GM18511 (cell line): ENCODE measurements at regions not wholly inside any gene's neighbourhood (a gene's known extent, or its start where the extent isn't known, plus 50 kb on each side); places are given as distances from the start of the nearest gene placed in this dataset.

Experiments used
- ATAC-seq: cut with Tn5 transposase; IDR thresholded peaks from one replicate; pipeline ENCODE4 v1.9.1; 2021; ENCODE audit warnings: mild to moderate bottlenecking, moderate library complexity; ENCODE audit not compliant: unreplicated experiment

- ATAC-seq: no peak
Measured at GRCh38 chr7:52897713-52898112, 137.7 kb upstream of the POM121L12 start.

- no peak for ATAC-seq
Measured at GRCh38 chr7:52897288-52897687, 138.1 kb upstream of the POM121L12 start.

GRCh38 chr7:52877240-52877639, 158.2 kb upstream of the POM121L12 start:
- ATAC-seq: no peak

DNA sequence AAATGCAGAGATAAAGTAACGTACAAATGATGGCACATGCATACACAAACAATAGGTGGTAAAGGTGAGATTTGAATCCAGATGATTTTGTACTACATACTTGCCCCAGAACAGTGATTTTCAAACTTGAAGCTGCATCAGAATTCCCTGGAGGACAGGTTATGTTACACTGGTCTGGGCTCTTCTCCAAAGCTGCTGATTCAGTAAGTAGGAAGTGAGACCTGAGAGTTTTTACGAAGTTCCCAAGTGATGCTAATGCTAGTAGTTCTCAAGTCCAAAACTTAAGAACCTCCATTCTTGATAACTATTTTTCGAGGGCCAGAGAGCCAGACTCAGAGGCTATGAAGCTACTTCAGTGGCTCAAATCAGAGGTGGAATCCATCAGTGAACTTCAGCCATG, 159.0 kb upstream of the POM121L12 start:
- ATAC-seq: no peak

GRCh38 chr7:52863652-52864051, 171.8 kb upstream of the POM121L12 start:
- ATAC-seq: no peak

DNA sequence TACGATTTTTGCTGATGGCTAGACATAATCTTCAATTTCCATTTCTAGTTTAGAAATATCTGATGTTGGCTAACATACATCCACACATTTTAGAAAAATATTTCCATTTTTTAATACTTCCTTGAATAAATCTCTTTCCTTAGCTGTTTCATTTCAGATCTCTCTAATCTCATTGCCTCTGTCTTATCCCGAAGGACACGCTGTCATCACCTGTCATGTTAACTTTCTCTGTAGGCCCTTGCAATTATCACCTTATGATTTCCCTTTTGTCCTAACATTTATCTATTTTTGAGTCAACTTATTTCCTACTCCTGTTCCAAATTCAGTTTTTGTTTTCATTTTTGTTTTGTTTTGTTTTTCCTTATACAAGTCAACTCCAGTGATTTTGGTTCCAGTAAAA, 173.1 kb upstream of the POM121L12 start:
- ATAC-seq: no peak

DNA sequence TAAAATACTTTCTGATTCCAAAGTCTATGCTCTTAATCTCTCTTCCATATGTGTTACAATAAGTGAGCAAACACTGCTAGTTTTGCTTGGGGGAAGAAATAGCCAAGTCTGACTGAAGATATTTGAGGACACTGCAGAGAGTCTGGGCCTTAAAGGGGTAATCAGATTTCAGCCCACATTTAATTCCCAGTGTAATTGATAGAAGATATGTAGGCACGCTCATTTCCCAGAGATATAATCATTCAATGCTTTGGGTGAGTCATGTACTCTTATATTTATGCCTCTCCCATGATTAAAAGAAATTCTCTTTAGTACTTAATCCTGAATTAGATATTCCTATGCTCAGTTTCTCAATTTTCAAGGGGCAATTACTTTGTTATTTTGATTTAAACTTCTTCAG, 178.1 kb upstream of the POM121L12 start:
- ATAC-seq: no peak

- ATAC-seq: no peak
Measured at GRCh38 chr7:52854681-52855080, 180.8 kb upstream of the POM121L12 start.

DNA sequence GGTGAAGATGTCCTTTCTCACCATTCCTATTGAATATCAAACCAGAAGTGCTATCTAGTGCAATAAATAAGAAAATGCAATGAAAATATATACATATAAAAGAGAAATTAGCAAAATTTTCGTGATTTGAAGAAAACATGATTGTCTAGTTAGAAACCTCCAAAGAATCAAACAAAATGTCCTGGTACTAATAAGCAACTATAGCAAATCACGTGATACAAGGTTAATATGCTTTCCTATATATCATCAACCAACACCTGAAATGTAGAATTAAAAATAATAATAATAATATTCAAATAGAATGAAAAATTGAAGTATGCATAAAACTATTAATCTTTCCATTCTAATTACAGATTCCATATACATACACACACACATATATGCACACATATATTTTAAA, 183.9 kb upstream of the POM121L12 start:
- ATAC-seq: no peak

GRCh38 chr7:52843436-52843835, 192.0 kb upstream of the POM121L12 start:
- ATAC-seq: no peak

- no peak for ATAC-seq
Measured at GRCh38 chr7:52842202-52842900, 193.1 kb upstream of the POM121L12 start.

GRCh38 chr7:52838981-52839411, 196.4 kb upstream of the POM121L12 start:
- no peak for ATAC-seq

- ATAC-seq: no peak
Measured at GRCh38 chr7:52831321-52831720, 204.1 kb upstream of the POM121L12 start.

DNA sequence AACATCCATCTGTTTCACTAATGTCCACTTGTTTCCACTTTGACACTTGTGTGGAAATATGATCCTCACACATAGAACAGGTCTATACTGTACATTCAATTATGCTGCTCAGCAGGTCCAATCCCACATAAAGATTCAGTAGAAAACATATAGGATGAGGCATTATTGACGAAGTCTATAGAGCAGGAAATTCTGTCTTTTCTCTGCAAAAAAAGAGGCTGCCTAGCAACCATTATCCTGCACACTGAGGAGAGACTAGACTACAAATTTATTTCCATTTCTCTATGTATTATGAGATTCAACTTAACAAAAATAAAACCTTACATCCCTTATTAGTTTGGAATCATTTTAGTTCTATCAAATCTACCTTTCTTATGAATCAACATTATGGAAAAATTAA, 204.6 kb upstream of the POM121L12 start:
- ATAC-seq: no peak

- no peak for ATAC-seq
Measured at GRCh38 chr7:52826515-52827265, 208.7 kb upstream of the POM121L12 start.

DNA sequence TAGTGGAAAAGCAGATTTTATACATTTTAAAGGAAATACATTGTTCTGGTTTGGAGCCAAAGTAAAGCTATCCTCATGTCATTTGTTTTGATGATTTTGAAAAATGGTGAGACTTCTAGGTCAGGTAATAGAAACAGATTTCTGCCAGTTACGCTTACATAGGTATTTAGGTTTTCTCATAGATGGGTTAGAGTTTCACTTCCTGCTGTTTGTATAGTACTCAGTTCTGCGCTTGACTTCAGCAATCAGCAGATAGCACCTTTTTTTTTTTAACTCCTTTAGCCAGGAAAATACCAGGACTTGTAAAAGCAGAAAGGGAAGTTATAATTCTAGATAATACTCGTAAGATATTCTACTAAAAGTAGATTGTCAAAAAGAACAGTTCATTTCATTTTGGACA, 209.8 kb upstream of the POM121L12 start:
- no peak for ATAC-seq

- ATAC-seq: no peak
Measured at GRCh38 chr7:52811537-52811936, 223.9 kb upstream of the POM121L12 start.

DNA sequence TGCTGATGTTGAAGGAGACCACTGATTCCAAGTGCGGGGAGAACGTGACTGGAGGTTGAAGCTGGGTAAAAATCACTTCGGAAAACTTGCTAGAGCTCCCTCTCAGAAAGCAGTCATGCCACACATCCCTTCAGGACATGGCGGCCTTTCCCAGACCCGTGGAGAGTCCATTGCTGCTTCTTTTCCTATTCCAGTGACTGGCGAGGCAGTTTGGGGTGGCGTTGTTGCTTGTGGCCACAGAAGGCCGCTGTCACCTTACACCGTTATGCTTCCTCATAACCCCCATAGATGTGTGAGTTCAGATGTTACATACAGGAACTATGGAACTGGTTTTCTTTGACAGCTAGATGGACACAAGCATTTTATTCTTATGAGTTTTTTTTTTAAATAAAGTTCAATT, 235.6 kb upstream of the POM121L12 start:
- no peak for ATAC-seq

- no peak for ATAC-seq
Measured at GRCh38 chr7:52797801-52798200, 237.6 kb upstream of the POM121L12 start.

DNA sequence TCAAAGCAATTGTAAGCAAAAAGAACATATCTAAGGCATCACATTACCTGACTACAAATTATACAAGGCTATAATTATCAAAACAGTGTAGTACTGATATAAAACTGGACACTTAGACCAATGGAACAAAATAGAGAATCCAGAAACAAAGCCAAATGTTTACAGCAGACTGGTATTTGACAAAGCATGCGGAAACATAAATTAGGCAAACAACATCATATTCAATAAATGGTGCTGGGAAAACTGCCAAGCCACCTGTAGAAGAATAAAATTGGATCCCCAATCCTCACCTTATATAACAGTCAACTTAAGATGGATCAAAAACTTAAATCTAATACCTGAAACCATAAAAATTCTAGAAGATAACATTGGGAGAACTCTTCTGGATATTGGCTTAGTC, 240.8 kb upstream of the POM121L12 start:
- no peak for ATAC-seq

DNA sequence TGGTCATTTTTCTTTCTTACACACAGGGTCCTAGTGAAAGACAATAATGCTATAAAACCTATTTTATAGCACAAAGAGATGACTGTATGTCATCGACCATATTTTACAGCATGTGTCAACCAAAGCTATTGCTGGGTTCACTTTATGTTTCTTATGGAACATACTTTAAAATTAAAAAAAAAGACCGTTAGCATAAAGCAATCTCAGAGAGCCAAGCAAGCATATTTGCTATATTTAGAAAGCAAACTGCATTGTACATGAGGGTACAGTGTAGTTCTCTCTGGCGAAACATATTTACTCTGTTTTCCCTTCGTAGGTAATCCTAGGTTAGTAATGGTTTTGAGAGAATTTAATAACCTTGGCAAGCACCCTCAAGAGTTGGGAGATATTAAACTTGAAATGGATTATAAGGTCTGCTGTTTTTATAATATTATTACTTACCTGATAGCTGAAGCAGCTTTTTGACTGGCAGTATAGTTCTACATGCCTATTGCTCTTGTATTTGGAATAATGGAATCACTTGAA, 244.2 kb upstream of the POM121L12 start:
- ATAC-seq: no peak

- ATAC-seq: no peak
Measured at GRCh38 chr7:52786174-52786573, 249.3 kb upstream of the POM121L12 start.
